ENCODE measurements at regions not wholly inside any gene's neighbourhood (a gene's known extent, or its start where the extent isn't known, plus 50 kb on each side); places are given as distances from the start of the nearest gene placed in this dataset.

- TF ChIP-seq CTCF (IDR thresholded peaks at IDR 0.05) (no peak), POLR2A (IDR thresholded peaks at IDR 0.05) (no peak)
These were observed 510.4 kb upstream of the PTBP2 start for GRCh38 chr1:96211202-96211601.
